CD4-positive, alpha-beta T cell treated with Interleukin-1 beta for 1 hour (primary cell): ENCODE measurements at regions not wholly inside any gene's neighbourhood (a gene's known extent, or its start where the extent isn't known, plus 50 kb on each side); places are given as distances from the start of the nearest gene placed in this dataset.

ENCODE experiments used
- DNase-seq, 2 donors: peaks; one replicate each; pipeline ENCODE4 v3.0.0-alpha.2; 2020 to 2022

DNA sequence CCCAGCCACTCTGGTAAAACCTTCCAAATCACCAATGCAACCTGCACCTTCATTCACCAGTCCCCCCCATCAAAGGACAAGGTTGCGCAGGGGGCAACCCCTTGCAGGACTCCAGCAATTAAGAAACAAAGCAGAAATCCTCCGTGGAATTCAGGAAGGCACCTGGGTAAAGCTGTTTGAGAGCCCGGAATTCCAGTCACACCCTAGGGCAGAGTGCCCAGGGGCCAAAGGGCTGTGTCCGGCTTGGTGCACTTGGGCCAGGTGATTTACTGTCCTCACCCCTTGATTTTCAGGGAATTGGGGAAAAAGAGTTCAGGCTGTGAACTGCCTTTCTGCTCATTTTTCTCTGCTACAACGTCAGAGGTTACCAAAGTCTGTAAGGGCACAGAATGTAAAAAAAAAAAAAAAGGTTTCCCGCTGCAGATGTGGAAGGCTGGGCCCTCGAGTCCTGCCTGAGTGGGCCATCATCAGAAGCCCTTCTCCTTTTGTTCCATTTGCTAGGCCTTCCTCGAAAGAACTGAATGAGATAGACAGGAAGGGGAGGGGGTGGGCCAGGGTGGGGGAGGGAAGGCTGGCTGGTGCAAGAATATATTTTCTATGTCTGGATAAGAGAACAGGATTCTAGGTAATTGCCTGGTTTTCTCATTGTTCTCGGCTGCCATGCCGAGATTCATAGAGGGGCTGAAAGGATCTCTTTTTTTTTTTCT is 266.5 kb upstream of the PSMD7 start:
- no peak for DNase-seq

DNA sequence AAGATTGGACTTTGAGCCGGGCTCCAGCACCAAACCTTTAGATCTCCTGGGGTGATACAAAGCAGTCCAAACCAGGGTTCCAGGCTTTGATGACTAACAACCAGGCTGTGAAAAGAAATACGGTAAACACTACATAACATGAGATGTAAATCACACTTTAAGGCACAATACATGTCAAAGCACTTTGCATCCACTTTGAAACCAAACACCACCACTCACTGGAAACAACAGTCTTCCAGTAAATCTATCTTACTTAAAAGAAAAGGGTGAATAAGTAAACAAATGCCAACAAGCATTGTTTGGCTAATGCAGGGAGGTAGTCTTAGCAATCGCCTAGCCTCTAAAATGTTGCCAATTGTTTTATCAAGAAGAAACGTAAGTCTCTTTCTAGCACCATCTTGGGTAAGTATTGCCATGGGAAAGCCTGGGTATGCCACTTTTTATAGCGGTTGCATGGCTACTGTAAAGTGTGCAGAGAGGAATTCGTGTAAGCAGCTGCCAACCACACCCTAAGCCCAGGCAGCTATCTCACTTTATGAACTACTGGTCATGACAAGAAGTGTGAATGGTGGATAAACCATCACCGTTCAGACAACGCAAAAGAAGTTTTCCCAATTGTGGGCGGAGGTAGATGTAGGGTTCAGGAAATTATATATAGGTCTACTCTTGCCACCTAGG is 267.4 kb upstream of the PSMD7 start:
- no peak for DNase-seq

DNA sequence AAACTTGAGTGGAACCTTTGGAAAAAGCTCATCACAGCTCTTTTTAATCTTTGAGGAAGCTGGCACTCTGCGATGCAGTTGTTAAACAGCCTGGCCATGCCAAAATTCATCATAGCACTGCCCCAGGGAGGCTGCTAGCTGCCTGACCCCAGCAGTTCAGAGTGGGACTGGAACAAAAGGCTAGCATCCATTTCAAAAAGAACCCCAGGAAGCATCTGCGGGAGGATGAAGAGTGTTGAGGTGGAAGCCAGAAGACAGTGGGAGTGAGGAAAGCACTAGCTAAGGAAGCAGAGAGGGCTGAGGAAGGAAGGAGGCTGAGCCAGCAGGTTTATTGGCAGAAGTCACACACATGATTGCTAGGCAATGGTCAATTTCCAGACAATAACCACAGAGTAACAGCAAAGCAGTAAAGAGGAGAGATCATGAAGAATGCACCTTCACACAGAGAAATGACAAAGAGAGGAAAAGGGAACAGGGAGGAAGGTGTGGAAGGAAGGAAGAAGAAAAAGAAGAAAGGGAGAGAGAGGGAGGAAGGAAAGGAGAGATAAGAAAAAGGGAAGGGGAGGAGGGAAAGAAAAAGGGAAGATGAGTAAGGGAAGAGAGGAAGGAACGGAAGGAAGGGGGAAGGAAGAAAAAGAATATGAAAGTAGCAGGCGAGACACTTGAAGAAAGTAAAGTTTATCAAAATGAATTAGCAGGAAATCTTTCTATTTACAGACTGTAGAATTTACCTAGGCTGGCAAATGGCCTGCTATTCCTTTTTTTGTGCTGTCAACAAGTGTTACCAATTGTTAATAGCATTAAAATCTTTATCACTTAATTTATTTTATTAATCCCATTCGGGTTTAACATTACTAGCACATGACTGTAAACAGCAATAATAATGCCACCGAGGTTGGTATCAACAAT is 270.0 kb upstream of the PSMD7 start:
- no peak for DNase-seq

DNA sequence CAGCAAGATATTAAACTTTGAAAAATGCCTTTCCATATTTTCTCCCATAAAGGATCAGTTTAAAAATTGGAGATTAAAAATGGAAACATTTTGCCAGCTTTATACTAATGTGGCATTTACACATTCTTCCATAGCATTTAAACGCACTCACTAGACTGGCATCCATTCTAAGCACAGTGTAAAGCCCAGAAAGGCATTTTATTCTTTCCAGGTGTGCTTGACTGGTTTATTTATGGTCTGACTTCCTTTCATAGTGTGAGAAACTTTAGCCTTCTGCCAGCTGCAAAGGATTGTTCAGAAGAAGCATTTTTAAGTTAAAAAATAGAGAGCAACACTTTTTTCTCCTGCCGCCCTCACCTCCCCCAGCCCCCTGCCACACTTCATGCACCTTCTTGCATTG is 271.7 kb upstream of the PSMD7 start:
- DNase-seq = no peak

DNA sequence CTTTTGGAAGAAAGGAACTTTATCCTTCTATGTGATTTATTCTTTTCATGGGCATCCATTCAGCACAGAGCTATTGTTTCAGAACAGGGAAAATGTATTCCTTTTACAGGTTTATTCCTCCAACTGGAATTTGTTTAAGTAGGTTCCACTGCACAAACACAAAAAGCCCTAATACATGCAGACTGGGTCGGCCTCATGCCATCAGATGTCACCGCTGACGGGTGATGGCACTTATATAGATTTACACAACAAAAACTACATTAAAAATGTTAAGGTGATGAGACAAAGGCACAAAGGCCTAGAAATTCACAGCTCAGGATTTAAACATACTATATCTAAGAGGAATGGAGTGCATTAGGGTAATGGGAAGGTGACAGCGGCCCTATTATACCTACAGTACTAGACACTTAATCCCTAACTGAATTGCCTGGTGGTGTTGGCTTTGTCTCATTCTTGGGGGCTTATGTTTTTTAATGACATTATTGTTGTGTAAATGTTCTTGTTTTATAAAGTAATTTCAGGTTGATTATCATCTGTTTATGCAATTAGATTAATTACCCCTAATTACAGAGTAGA is 276.4 kb upstream of the PSMD7 start:
- no peak for DNase-seq

DNA sequence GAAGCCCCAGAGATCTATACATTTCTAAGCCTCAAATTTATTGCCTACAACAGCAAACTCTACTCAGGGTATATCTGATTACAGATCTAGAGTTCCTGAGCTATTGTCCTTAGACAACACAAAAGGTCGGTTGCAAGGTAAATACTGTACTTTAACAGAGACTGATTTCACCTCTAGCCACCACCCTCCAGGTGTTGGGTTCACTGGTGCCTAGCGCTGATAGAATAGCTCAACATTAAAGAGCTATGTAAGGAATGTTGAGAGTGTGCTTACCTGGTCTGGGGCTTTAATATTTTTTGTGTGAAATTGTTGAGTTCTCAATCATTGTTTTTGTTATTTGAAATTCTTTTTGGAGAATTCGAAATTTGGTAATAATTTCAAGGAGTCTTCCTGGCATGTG is 277.0 kb upstream of the PSMD7 start:
- no peak for DNase-seq

DNA sequence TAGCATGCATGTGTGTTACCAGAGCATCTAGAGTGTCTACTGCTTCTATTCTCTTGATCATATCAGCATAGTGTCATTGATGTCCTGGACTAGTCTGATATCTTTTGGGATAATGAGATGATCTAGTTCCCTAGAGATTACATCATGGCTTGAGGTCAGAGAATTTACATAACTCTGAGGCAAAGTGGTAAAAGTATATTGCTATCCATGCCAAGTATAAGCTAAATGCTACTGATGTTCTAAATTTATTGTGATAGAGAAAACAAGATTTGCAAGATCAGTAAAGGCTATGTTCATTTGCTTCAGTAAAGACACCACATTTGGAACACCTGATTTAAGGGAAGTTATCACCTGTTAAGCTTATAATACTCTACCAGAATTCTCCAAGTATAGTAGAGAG is 280.7 kb upstream of the PSMD7 start:
- no peak for DNase-seq

DNA sequence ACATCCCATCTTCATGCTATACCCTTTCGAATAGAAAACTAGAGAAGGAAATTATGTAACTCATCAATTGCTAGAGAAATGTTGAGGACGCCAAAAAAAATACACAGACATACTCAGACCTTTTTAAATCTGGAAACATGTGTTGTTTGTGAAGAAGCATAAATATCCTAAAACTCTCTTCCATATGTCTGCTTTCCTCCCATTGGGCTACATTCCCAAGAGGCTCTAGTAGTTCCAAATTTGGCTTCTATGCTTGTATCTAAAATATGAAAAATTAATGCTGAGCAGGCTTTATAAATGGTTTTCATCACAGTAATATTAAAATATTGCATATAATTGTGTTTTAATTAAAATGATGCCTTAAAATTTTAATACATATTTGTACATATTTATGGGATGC is 297.9 kb upstream of the PSMD7 start:
- DNase-seq = no peak

DNA sequence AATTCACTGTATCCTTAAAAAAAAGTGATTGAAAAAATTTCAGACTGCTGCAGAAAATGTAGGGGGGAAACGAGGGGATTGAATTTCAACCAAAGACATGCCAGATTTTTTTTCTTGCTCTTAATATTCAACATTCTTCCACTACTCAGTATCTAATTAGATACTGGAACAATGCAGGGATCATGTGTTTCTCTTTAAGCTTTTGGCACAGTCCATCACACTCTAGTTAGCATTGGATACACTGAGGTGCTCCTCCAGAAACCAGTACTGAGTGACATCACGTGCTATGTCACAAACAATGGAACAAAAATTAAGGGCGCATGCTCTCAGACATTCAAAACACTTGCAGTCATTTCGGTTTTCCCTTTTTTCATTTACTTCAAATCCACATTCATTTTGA is 298.6 kb upstream of the PSMD7 start:
- DNase-seq = no peak

DNA sequence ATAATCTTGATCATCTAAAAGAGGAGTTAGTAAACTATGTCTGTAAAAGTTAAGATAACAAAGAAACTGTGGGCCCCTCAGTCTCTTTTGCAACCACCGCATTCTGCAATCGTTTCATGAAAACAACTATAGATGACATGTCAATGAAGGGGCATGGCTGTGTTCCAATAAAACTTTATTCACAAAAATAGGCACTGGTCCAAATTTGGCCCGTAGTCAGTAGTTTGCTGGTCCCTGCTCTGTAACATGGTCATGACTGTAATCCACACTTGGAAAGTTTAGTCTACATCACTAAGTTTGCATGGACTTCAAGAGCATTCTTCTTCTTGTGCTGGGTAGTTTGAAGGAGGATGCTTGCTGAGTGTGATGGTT is 299.3 kb upstream of the PSMD7 start:
- no peak for DNase-seq

DNA sequence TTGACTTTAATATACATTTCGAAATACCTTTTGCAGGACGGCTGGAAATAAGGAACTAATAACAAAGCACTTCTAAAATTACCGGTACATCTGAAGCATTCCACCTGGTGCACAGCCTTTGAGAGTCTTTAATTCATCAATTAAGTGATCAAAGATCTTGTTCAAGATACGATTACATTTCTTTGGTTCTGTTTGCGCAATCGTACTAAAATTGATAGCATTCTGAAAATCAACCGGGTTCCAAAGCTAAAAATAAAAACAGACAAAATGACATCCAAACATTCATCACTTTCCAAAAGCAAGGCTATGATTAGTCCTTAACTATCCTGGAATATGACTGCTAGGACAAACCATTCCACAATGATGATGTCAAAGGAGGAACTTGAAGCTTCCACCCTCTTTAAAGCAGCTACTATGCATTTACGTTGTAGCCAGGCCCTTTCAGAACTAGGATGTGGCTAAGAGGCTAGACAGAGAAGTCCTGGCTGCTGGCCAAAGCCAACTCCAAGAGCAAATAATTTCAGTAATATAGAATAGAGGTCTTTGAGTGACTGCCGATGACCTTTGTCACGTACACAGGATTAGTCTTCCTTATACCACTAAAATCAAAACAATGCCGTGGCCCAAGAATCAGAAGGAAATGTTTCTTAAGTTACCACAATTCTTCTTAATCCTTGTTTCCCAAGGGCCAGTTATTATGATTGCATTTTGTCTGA is 299.8 kb upstream of the PSMD7 start:
- no peak for DNase-seq

DNA sequence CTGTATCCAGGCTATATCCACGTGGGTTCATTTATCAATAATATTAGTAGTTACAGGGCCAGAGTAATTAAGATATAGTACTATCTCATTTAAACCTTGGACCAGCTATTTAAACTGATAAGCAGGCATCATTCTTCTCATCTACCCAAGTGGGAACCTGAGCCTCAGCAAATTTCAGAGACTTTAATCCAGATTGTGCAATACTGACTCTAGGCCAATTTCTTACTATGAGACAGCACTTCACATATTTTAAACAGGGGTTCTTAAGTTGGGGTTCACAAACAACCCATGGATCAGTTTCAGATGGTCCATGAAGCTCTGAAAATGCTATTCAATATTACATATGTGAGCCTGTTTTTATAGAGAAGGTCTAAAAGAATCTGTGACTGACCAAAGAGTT is 302.7 kb upstream of the PSMD7 start:
- no peak for DNase-seq

DNA sequence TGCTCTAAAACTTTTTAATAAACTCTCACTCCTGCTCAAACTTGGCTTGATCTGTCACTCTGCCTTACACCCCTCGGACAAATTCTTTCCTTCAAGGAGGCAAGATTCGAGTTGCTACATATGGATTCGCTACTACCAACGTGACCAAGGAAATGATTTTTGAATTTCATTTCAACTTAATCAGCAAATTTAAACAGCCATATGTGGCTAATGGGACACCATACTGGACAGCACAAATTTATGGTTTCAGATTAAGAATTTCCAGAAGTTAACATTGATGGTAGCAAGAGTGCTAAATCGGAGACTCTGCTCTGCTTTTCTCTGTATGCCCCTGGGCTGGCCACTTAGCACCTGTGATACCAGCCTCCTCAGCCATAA is 318.2 kb upstream of the PSMD7 start:
- no peak for DNase-seq

DNA sequence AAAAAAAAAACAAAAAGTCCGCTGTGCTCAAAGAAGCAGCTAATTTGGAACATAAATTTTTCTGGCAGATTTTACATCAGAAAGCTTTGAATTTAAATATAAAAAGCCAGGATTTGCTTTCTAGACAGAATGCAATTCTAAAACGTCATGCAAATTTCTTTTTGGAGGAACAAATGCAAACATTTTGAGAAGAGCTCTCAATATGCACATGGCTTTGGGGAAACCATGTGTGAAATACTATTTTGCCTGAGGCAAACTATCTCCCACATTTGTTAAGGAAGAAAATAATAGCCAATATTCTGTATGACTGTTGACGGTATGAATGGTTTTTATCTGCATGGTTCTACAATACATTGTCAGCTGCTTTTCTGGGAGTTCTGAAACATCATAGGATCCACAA is 320.0 kb upstream of the PSMD7 start:
- no peak for DNase-seq

DNA sequence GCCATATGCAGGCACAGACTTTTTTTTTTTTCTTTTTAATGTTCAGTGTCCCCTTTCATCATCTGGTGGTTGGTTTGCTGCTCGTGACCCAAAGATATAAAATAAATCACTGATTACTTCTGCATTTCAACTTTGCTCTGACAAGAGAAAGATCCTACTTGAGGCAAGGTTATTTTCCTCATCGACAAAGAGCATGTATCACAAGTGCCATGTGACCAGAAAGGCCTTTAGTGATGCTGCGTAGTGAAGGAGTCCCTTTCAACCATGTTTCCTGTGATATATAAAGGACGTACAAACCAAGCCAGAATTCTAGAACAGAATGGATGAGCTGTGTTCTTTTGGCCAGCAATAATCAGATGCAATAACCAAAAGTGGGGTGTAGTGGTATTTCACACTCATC is 323.4 kb upstream of the PSMD7 start:
- no peak for DNase-seq

DNA sequence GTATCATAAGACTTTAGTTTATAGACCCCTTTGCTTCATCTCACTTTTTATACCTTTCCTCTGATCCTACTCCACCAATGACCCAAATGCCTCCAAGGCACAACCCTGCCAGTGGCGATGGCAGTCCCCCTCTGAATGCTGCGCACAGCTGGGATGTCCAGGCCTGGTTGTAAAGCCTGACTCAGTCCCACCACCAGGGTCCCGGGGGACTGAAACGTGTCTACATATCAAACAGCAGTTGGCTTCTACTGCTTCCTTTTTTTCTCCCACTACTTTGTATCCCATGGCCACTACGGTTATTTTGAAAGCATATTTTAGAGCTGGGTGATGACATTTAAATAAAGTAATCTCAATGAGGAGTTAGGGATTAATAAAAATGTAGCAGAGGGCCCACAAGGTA is 329.8 kb upstream of the PSMD7 start:
- no peak for DNase-seq

DNA sequence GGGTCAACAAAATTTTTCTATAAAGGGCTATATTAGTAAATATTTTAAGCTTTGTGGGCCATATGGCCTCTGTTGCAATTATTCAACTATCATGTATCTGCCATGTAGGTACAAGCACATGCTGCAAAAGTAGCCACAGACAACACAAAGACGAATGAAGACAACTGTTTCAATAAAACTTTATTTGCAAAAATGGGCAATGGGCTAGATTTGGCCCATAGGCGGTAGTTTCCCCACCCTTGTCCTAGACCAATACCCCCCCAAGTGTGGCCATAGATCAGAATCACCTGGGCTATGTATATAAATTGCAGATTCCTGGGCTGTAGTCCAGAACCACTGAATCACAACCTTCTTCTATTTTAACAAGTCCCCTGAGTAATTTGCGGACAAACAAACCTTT is 331.0 kb upstream of the PSMD7 start:
- DNase-seq = no peak

DNA sequence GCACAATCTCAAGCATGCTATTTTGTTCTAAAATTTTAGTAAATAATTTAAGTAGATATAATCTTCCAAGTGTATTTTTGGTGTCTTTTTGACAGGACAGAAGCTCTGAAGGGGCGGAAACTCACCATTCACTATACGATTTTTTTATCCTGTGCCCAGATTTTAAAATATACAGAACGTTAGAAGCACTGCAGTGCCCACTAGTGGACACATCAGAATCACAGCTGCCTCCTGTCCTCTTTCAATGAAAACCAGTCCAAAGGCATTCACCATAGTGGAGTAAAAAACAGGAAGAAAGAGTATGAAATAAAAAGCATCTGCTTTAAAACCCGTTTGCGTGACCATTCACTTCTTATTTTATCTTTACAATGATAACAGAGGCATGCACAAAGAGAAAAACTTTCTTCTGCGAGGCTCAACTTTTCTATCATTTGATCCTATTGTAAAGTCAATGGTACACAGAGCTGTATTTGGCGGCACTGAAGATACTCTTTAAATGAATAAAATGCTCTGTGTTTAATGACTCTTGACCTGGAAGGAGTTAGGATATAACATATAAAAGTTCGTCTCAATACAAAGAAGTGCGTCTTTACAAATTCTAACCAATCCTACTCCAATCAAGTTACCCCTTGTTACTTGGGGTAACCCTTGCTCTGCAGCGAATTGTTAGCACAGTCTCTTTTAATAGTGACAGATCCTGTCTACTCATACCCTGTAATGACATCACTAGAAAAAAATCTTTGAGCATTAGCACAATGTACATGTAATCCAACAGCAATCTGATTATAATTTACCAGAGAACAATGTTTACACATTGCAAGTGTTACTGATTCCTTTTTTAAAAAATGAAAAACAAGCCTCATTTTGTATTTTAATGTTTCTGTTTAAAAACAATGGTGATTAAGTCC is 339.8 kb upstream of the PSMD7 start:
- DNase-seq = peak; percentile 6 to 12

DNA sequence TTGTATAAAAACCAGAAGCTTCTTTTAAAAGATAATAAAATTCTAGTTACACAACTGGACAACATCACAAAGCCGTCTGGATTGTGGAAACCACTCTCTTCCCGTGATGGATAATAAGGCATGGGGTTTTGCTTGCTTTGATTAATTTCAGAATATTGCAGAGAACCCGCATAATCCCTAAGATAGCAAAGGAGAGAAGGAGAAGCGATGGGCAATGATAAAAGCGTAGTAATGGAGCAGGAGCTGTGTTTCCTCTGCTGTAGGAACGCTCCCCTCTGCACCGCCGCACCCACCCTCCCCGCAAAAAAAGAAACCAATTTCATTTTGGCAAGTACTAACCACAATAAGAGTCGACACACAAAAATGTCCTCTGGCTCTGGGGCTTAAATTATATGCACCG is 340.9 kb upstream of the PSMD7 start:
- DNase-seq = no peak

DNA sequence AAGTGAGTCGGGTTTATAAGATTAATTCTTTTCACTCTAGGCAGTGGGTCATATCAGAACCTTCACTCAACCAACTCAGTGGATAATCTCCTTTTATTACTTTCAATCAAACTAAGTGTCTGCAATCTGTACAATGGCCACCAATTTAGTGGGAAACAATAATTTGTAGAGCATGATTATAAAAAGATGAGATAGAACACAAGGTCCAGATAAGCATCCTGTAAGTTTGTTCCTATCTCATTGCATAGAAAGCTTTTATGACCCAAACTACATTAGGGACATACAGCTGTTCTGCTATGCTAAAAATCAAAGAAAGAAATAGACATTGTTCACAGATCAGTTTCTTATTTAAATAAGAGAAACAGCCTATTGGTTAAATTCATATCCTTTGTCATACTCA is 341.4 kb upstream of the PSMD7 start:
- DNase-seq = no peak

DNA sequence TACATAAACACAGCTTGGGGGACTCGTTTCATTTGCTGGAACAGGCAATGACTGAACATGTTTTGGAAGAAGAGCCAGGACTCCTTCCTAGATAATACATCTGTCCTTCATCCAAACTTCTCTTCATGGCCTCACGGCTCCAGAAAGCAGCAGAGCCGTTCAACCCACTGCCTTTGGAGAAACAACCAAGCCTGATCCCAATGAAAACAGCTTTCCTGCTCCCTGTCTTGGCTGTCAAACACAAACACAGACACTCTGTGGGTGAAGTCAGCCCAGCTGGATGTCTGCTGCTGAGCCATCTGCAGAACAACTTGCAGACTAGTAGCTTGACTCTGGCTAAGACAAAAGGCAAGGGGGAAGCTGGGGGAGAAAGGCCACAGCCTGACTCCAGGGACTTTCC is 345.1 kb upstream of the PSMD7 start:
- no peak for DNase-seq
